IPS DF 6.9 (cell line): ENCODE measurements at regions not wholly inside any gene's neighbourhood (a gene's known extent, or its start where the extent isn't known, plus 50 kb on each side); places are given as distances from the start of the nearest gene placed in this dataset.

Experiments
- DNase-seq: peaks from one replicate; pipeline ENCODE4 v3.0.0-alpha.2; 2013; ENCODE audit warnings: low read depth, low spot score
- H3K27ac ChIP-seq: one replicate; pipeline ENCODE4 v1.5.1; 2013; ENCODE audit warnings: low read length, control low read depth
- H3K27me3 ChIP-seq: 2 replicates; pipeline ENCODE4 v1.6.1; 2013; ENCODE audit warnings: mild to moderate bottlenecking, low read length; ENCODE audit not compliant: control insufficient read depth, insufficient read depth
- H3K36me3 ChIP-seq: 2 replicates; pipeline ENCODE4 v1.6.1; 2013; ENCODE audit warnings: low read length; ENCODE audit not compliant: control insufficient read depth, insufficient read depth
- H3K4me1 ChIP-seq: 2 replicates; pipeline ENCODE4 v1.6.1; 2013; ENCODE audit warnings: low read length; ENCODE audit not compliant: control insufficient read depth, insufficient read depth
- H3K4me3 ChIP-seq: 2 replicates; pipeline ENCODE4 v1.5.1; 2013; ENCODE audit warnings: mild to moderate bottlenecking, low read length
- H3K9me3 ChIP-seq: 2 replicates; pipeline ENCODE4 v1.6.1; 2013; ENCODE audit warnings: low read length, inconsistent platforms; ENCODE audit not compliant: control insufficient read depth, insufficient read depth
- WGBS: extraction: QIAGEN DNeasy Blood & Tissue Kit; methylation state at CpG from one replicate; pipeline ENCODE4 v1.1.7; 2013; ENCODE audit warnings: mixed read lengths, missing lambda C conversion rate; ENCODE audit not compliant: insufficient read length, insufficient coverage; 5-methylcytosine and 5-hydroxymethylcytosine counted together

DNA sequence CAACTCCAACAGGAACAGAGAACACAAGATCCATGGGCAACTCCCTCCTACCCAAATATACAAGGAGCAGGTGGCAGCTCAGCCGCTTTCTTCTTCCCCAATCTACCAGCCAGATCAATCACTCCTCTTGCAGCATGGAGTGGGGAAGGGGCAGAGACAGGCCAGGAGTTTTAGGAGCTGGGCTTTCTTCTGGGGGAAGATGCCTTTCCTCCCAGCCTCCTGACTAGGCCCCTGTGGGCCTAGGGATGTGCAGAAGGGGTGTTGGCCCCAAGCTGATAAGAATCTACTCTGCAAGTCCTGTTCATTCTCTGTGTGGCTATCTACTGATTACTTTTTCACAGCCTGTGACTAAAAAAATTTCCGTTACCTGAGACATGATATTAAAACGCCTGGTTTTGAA, 189.0 kb downstream of the BCAS1 start:
- Histone ChIP-seq H3K36me3 (no peaks in the 10 kb centered on the region), H3K9me3 (no peaks in the 10 kb centered on the region), H3K27me3 (no peaks in the 10 kb centered on the region), H3K4me3 (no peak overlapping the region), H3K27ac (no peak overlapping the region), H3K4me1 (peaks cover 1% of the 10 kb centered on the region; the same call in 1 of the 2 replicates)
- no peak for DNase-seq
- no CpG with 5 or more reads among the region's 3 CpGs for WGBS

GRCh38 chr20:53880108-53880641, 190.2 kb downstream of the BCAS1 start:
- Histone ChIP-seq H3K4me1 (peaks cover 1% of the 10 kb centered on the region; the same call in 1 of the 2 replicates), H3K9me3 (no peaks in the 10 kb centered on the region), H3K27me3 (no peaks in the 10 kb centered on the region), H3K27ac (no peak overlapping the region), H3K4me3 (no peak overlapping the region), H3K36me3 (no peaks in the 10 kb centered on the region)
- DNase-seq = no peak
- no CpG with 5 or more reads among the region's 9 CpGs for WGBS

DNA sequence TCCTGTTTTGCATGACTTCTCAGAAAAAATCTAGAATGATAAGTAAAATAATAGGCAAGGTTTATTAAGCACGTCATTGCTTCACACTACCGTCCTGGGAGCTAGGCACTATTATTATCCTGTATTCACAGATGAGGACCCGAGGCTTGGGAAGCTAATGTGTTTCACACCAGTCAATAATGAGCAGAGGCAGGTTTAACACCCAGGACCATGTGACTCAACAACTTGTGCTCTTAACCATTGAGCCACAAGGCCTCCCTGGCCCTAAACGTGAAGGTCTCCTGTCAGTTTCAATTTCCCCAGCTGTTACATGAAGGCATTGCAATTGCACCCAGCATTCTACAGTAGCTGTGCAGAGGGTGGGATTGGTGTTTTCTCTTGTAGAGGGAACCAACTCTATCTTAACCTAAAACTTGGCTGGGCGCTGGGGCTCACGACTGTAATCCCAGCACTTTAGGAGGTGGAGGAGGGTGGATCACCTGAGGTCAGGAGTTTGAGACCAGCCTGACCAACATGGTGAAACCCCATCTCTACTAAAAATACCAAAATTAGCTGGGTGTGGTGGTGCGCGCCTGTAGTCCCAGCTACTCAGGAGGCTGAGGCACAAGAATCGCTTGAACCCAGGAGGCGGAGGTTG, 191.2 kb downstream of the BCAS1 start:
- Histone ChIP-seq H3K27ac (no peak overlapping the region), H3K36me3 (no peaks in the 10 kb centered on the region), H3K4me3 (no peak overlapping the region), H3K9me3 (no peaks in the 10 kb centered on the region), H3K4me1 (no peaks in the 10 kb centered on the region; the same call in 1 of the 2 replicates), H3K27me3 (no peaks in the 10 kb centered on the region)
- DNase-seq = no peak
- WGBS = no CpG with 5 or more reads among the region's 10 CpGs

GRCh38 chr20:53878262-53879047, 191.9 kb downstream of the BCAS1 start:
- H3K36me3 ChIP-seq = no peaks in the 10 kb centered on the region
- H3K9me3 ChIP-seq = no peaks in the 10 kb centered on the region
- no peak overlapping the region for H3K4me3 ChIP-seq
- no CpG with 5 or more reads among the region's 6 CpGs for WGBS
- no peaks in the 10 kb centered on the region for H3K27me3 ChIP-seq
- no peak for DNase-seq
- H3K4me1 ChIP-seq = no peaks in the 10 kb centered on the region; the same call in 1 of the 2 replicates
- no peak overlapping the region for H3K27ac ChIP-seq

DNA sequence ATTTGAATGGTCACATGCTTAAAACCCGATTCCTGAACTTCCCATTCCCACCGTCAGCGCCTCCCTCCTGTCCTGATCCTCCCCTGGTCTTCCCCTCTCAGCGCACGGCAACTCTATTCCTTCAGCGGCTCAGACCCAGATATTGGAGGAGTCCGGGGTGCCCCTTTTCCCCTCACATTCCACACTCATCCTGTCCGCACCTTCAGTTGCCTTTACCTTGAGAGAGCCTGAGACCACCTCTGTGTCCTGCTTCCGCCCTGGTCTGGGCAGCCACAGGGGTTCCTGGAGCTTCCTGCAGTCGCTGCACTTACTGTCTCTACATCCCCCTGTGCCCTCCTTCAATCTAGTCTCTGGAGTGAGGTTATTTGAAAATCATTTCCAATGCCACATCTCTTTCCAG, 193.4 kb downstream of the BCAS1 start:
- Histone ChIP-seq H3K4me1 (peaks cover 4% of the 10 kb centered on the region), H3K4me3 (no peak overlapping the region), H3K36me3 (no peaks in the 10 kb centered on the region), H3K9me3 (no peaks in the 10 kb centered on the region), H3K27me3 (no peaks in the 10 kb centered on the region), H3K27ac (no peak overlapping the region)
- DNase-seq = no peak
- WGBS = no CpG with 5 or more reads among the region's 10 CpGs

GRCh38 chr20:53876470-53876869, 193.9 kb downstream of the BCAS1 start:
- no peaks in the 10 kb centered on the region for H3K27me3 ChIP-seq
- DNase-seq = no peak
- no peaks in the 10 kb centered on the region for H3K36me3 ChIP-seq
- no peaks in the 10 kb centered on the region for H3K9me3 ChIP-seq
- no peak overlapping the region for H3K4me3 ChIP-seq
- peaks cover 4% of the 10 kb centered on the region for H3K4me1 ChIP-seq
- WGBS = no CpG with 5 or more reads among the region's 8 CpGs
- H3K27ac ChIP-seq = no peak overlapping the region

- no peaks in the 10 kb centered on the region for H3K9me3 ChIP-seq
- no CpG with 5 or more reads among the region's 14 CpGs for WGBS
- no peak overlapping the region for H3K27ac ChIP-seq
- no peak for DNase-seq
- H3K4me3 ChIP-seq = no peak overlapping the region
- peaks cover 4% of the 10 kb centered on the region for H3K4me1 ChIP-seq
- H3K27me3 ChIP-seq = no peaks in the 10 kb centered on the region
- no peaks in the 10 kb centered on the region for H3K36me3 ChIP-seq
Observed at GRCh38 chr20:53875452-53875851, 194.9 kb downstream of the BCAS1 start.

- no peaks in the 10 kb centered on the region for H3K36me3 ChIP-seq
- H3K4me3 ChIP-seq = no peak overlapping the region
- no peak for DNase-seq
- H3K4me1 ChIP-seq = peaks cover 4% of the 10 kb centered on the region
- no peaks in the 10 kb centered on the region for H3K9me3 ChIP-seq
- no peaks in the 10 kb centered on the region for H3K27me3 ChIP-seq
- no CpG with 5 or more reads among the region's 1 CpG for WGBS
- no peak overlapping the region for H3K27ac ChIP-seq
Observed at GRCh38 chr20:53874706-53875105, 195.7 kb downstream of the BCAS1 start.

GRCh38 chr20:53874104-53874503, 196.3 kb downstream of the BCAS1 start:
- no peak for DNase-seq
- H3K27ac ChIP-seq = no peak overlapping the region
- WGBS = no CpG with 5 or more reads among the region's 7 CpGs
- no peaks in the 10 kb centered on the region for H3K9me3 ChIP-seq
- H3K36me3 ChIP-seq = no peaks in the 10 kb centered on the region
- H3K4me3 ChIP-seq = no peak overlapping the region
- no peaks in the 10 kb centered on the region for H3K27me3 ChIP-seq
- H3K4me1 ChIP-seq = peaks cover 4% of the 10 kb centered on the region

DNA sequence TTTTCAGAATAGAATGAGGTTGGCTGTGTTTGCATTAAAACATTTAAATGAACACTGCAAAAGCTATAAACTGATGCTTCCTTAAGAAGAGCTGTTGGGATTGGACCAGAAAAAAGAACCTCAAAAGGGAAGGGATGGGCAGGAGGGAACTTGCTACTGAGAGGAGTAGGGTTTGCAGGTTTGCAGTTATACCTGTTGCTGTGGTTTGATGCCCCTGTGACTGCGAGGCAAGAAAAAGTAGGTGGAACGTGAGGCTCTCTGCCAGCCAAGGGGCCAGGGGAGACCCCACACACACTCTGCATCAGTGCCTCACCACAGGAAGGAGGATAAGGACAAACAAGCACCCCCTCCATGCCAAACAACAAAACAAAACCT, 197.2 kb downstream of the BCAS1 start:
- Histone ChIP-seq H3K4me1 (peaks cover 4% of the 10 kb centered on the region), H3K9me3 (no peaks in the 10 kb centered on the region), H3K27ac (no peak overlapping the region), H3K36me3 (no peaks in the 10 kb centered on the region), H3K27me3 (no peaks in the 10 kb centered on the region), H3K4me3 (no peak overlapping the region)
- DNase-seq = no peak
- WGBS = no CpG with 5 or more reads among the region's 2 CpGs
